ENCODE measurements at regions not wholly inside any gene's neighbourhood (a gene's known extent, or its start where the extent isn't known, plus 50 kb on each side); places are given as distances from the start of the nearest gene placed in this dataset.

DNA sequence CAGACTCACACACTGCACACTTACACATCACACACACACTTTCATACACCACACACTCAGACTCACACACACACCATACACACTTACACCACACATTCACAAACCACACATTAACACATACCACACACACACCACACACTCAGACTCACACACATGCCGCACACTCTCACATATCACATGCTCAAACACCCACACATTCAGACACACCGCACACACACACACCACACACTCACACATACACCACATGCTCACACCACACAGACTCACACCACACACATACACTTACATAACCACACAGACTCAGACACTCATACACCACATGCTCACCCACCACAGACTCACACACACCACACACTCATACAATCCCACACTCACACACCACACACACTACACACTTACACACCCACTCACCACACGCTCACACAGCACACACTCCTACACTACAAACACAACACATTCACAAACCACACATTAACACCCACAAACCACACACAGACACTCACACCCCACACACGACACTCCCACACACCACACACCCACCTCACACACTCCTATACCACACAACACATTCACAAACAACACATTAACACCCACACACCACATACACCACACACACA is 125.4 kb downstream of the EVX1 start:
- Mint-ChIP-seq H3K27me3 (no peaks in the 10 kb centered on the region), H3K4me1 (no peaks in the 10 kb centered on the region), H3K27ac (no peak overlapping the region), H3K36me3 (ENCODE audit: low read depth) (no peaks in the 10 kb centered on the region), H3K4me3 (no peak overlapping the region), H3K9me3 (no peaks in the 10 kb centered on the region)
- POLR2A ChIA-PET, result no interaction called here
- TF ChIP-seq, protein P1, sequence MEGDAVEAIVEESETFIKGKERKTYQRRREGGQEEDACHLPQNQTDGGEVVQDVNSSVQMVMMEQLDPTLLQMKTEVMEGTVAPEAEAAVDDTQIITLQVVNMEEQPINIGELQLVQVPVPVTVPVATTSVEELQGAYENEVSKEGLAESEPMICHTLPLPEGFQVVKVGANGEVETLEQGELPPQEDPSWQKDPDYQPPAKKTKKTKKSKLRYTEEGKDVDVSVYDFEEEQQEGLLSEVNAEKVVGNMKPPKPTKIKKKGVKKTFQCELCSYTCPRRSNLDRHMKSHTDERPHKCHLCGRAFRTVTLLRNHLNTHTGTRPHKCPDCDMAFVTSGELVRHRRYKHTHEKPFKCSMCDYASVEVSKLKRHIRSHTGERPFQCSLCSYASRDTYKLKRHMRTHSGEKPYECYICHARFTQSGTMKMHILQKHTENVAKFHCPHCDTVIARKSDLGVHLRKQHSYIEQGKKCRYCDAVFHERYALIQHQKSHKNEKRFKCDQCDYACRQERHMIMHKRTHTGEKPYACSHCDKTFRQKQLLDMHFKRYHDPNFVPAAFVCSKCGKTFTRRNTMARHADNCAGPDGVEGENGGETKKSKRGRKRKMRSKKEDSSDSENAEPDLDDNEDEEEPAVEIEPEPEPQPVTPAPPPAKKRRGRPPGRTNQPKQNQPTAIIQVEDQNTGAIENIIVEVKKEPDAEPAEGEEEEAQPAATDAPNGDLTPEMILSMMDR (IDR thresholded peaks at IDR 0.05), result no peak
- ATAC-seq (ENCODE audit: low read depth), result no peak
- CTCF ChIA-PET, result no interaction called here
- no peak for DNase-seq
- intact Hi-C loops (cut with micrococcal nuclease), result no loop called here

DNA sequence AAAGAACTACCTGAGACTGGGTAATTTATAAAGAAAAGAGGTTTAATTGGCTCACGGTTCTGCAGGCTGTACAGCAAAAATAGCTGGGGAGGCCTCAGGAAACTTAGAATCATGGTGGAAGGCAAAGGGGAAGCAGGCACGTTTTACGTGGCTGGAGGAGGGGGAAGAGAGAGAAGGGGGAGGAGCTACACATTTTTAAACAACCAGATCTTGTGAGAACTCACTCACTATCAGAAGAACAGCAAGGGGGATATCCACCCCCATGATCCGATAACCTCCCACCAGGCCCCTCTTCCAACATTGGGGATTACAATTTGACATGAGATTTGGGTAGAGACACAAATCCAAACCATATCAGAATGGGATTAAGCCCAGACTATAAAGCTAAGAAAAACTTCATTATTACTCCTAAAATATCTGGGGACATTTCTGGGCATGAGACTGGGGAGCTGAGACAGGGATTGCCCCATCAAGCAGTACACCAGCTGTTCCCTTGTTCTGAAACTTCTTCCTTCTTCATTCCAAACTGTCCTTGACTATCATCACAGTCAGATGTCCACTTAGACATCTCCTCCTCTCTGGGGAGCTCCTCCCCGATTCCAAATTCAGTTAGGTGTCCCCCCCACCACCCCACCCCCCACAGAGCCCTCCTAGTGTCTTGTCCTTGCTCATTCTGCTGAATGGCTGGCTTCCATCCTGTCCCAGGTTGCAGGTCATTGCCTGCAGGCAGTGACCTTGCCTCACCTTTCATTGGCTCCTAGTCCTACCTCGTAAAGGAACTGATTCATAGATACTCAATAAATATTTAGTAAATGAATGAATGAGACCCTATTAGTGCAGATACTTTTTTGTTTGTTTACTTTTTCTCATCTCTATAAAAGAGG is 132.6 kb downstream of the EVX1 start:
- H3K27me3 Mint-ChIP-seq, result peaks cover 8% of the 10 kb centered on the region

DNA sequence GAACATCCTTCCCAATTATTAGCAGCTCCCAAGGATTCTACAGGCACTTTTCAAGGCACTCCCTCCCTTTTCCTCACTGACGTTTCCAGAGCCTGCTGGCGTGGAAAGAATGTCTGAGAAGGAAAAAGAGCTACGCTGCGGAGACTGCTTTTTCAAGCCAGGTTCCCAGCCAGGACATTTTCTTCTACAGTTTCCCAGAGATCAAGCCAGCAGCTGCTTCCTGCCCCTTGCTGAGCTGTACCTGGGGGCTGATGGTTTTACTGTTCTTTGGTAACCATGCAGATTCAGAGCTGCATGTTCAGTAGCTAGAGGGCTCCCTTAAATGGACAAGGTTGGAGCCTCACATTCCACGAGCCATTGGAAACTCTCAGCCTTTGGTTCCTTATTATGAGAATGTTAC is 133.4 kb downstream of the EVX1 start:
- Mint-ChIP-seq H3K36me3 (ENCODE audit: low read depth) (no peaks in the 10 kb centered on the region), H3K4me1 (no peaks in the 10 kb centered on the region), H3K4me3 (no peak overlapping the region), H3K27ac (no peak overlapping the region), H3K9me3 (no peaks in the 10 kb centered on the region), H3K27me3 (peaks cover 10% of the 10 kb centered on the region)
- ChIA-PET CTCF (no interaction called here), POLR2A (no interaction called here)
- intact Hi-C loops (cut with micrococcal nuclease), result no loop called here
- no peak for DNase-seq
- TF ChIP-seq, protein P1 (IDR thresholded peaks at IDR 0.05), result no peak
- ATAC-seq (ENCODE audit: low read depth), result no peak

More for the DNA sequence above, 132.6 kb downstream of the EVX1 start:
- no peaks in the 10 kb centered on the region for H3K4me1 Mint-ChIP-seq
- H3K36me3 Mint-ChIP-seq (ENCODE audit: low read depth), result no peaks in the 10 kb centered on the region
- CTCF ChIA-PET, result no interaction called here
- H3K27ac Mint-ChIP-seq, result no peak overlapping the region
- no peak for DNase-seq
- no peak overlapping the region for H3K4me3 Mint-ChIP-seq
- intact Hi-C loops (cut with micrococcal nuclease), result no loop called here
- no peak for ATAC-seq (ENCODE audit: low read depth)
- H3K9me3 Mint-ChIP-seq, result no peaks in the 10 kb centered on the region
- POLR2A ChIA-PET, result no interaction called here
- TF ChIP-seq, protein P1 (IDR thresholded peaks at IDR 0.05), result no peak

DNA sequence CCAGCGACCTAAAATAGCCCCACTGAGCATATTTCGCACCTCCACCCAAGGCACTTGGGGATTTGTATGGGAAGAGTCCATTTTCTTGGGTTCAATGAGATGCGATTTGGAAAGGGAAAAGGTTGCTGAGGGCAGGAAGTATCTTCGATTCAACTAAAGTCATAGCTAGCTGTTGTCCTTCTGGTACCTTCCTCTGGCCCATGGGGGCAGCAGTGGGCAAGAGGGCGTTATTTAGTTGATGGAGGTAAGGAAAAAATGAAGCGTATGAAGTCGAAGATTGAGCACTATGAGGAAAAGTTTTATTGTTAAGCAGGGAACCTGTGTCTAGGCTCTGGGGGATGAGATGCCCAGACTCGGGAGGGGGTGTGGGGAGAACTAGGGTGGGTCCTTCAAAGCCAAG is 135.4 kb downstream of the EVX1 start:
- peaks cover 10% of the 10 kb centered on the region for H3K27me3 Mint-ChIP-seq
- POLR2A ChIA-PET, result no interaction called here
- H3K4me3 Mint-ChIP-seq, result no peak overlapping the region
- CTCF ChIA-PET, result no interaction called here
- TF ChIP-seq, protein P1 (IDR thresholded peaks at IDR 0.05), result no peak
- DNase-seq (no peak), ATAC-seq (ENCODE audit: low read depth) (no peak)
- intact Hi-C loops (cut with micrococcal nuclease), result no loop called here
- no peaks in the 10 kb centered on the region for H3K9me3 Mint-ChIP-seq
- no peaks in the 10 kb centered on the region for H3K36me3 Mint-ChIP-seq (ENCODE audit: low read depth)
- H3K27ac Mint-ChIP-seq, result no peak overlapping the region
- no peaks in the 10 kb centered on the region for H3K4me1 Mint-ChIP-seq

DNA sequence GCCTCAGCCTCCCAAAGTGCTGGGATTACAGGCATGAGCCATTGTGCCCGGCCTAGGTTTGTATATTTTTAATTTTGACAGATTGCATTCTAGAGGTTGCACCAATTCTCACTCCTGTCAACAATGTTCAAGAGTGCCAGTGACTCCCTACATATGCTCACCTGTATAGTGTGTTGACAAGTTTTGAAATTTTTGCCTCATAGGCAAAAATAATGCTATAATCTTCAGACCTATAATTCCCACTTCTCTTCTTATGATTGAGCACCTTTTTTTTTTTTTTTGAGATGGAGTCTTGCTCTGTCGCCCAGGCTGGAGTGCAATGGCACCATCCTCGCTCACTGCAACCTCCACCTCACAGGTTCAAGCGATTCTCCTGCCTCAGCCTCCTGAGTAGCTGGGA is 139.7 kb downstream of the EVX1 start:
- Mint-ChIP-seq H3K9me3 (no peaks in the 10 kb centered on the region), H3K36me3 (ENCODE audit: low read depth) (no peaks in the 10 kb centered on the region), H3K27ac (no peak overlapping the region), H3K4me1 (no peaks in the 10 kb centered on the region), H3K27me3 (peaks cover 3% of the 10 kb centered on the region), H3K4me3 (no peak overlapping the region)
- ATAC-seq (ENCODE audit: low read depth) (no peak), DNase-seq (no peak)
- ChIA-PET CTCF (no interaction called here), POLR2A (no interaction called here)
- intact Hi-C loops (cut with micrococcal nuclease), result no loop called here
- TF ChIP-seq, protein P1 (IDR thresholded peaks at IDR 0.05), result no peak
